ENCODE measurements at regions not wholly inside any gene's neighbourhood (a gene's known extent, or its start where the extent isn't known, plus 50 kb on each side); places are given as distances from the start of the nearest gene placed in this dataset.

DNA sequence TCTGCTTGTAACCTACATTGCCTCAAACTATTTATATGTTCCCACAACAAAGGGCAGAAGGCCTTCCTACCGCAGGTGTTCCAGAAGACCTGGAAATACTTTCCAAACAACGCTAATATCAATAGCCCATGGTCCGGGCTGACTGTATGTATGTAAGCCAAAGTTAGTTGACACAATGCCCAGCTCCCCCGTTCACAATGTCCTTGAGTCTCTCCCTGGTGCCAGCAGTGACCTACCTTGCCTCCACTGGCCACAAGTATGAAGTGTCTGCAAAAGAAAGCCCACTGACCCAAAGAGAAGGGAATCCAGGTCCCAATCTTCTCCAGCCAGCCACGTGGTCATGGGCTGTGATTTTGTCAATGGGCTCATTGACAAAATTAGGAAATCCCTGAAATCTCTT is 118.6 kb downstream of the DLEU7 start:
- WGBS, 2 experiments (ENCODE audit: extremely low coverage in 2 of 2, insufficient read length in 1 of 2) = 50% methylated on average over 1 of the region's 5 CpGs; no CpG with 5 or more reads in 1 of the 2 experiments
- H3K9me1 ChIP-seq (ENCODE audit: insufficient read depth, low read length) = no peaks in the 10 kb centered on the region
- H3K36me3 ChIP-seq (ENCODE audit: control insufficient read depth, insufficient read depth, low read length) = no peaks in the 10 kb centered on the region
- H2BK20ac ChIP-seq (ENCODE audit: low read depth, low read length) = no peak overlapping the region
- no peaks in the 10 kb centered on the region for H3K9me3 ChIP-seq (ENCODE audit: control insufficient read depth, insufficient read depth, low read length)
- H4K8ac ChIP-seq (ENCODE audit: low read depth in 2 of 2, low read length in 2 of 2) = no peak overlapping the region
- no peak overlapping the region for H3K4ac ChIP-seq (ENCODE audit: low read depth, low read length)
- no peak for DNase-seq
- H2BK15ac ChIP-seq (ENCODE audit: low read depth, low read length) = no peak overlapping the region
- H3K4me1 ChIP-seq (ENCODE audit: control insufficient read depth, insufficient read depth, low read length) = no peaks in the 10 kb centered on the region
- H2AFZ ChIP-seq (replicated peaks; ENCODE audit: low read length, poor library complexity) = no peak overlapping the region
- ATAC-seq (ENCODE audit: low read depth) = no peak
- no peak overlapping the region for H4K91ac ChIP-seq (ENCODE audit: insufficient read depth, low read depth, low read length)
- H2BK5ac ChIP-seq (ENCODE audit: low read depth, low read length, poor library complexity, severe bottlenecking) = no peak overlapping the region
- no peaks in the 10 kb centered on the region for H4K20me1 ChIP-seq (ENCODE audit: insufficient read depth, low read length)
- no peak overlapping the region for H4K5ac ChIP-seq (ENCODE audit: low read depth, low read length)
- dilution Hi-C loops (cut with HindIII; ENCODE audit: low sequenced_read_pairs, unreplicated experiment) = no loop called here
- peaks cover 8% of the 10 kb centered on the region for H3K27me3 ChIP-seq (ENCODE audit: control insufficient read depth, insufficient read depth, low read length)
- intact Hi-C loops (cut with micrococcal nuclease) = no loop called here
- H3K9ac ChIP-seq (ENCODE audit: low read depth, low read length) = no peak overlapping the region
- H3K27ac ChIP-seq (ENCODE audit: insufficient read depth, low read length) = no peak overlapping the region
- in situ Hi-C loops (cut with MboI; ENCODE audit: low sequenced_read_pairs) = no loop called here
- no peak overlapping the region for H3K14ac ChIP-seq (replicated peaks; ENCODE audit: low read depth, low read length)
- TF ChIP-seq, protein P1, sequence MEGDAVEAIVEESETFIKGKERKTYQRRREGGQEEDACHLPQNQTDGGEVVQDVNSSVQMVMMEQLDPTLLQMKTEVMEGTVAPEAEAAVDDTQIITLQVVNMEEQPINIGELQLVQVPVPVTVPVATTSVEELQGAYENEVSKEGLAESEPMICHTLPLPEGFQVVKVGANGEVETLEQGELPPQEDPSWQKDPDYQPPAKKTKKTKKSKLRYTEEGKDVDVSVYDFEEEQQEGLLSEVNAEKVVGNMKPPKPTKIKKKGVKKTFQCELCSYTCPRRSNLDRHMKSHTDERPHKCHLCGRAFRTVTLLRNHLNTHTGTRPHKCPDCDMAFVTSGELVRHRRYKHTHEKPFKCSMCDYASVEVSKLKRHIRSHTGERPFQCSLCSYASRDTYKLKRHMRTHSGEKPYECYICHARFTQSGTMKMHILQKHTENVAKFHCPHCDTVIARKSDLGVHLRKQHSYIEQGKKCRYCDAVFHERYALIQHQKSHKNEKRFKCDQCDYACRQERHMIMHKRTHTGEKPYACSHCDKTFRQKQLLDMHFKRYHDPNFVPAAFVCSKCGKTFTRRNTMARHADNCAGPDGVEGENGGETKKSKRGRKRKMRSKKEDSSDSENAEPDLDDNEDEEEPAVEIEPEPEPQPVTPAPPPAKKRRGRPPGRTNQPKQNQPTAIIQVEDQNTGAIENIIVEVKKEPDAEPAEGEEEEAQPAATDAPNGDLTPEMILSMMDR (conservative IDR thresholded peaks at IDR 0.05; ENCODE audit: low read depth, low read length) = no peak
- no peak for TF ChIP-seq CEBPB (IDR thresholded peaks at IDR 0.05; ENCODE audit: low read depth, low read length)
- no peak for TF ChIP-seq NFE2L2 (IDR thresholded peaks at IDR 0.05; ENCODE audit: low read depth, low read length)
- no peak for TF ChIP-seq USF2 (IDR thresholded peaks at IDR 0.05; ENCODE audit: low read depth, low read length)
- no peak for TF ChIP-seq FOS (IDR thresholded peaks at IDR 0.05; ENCODE audit: low read depth, low read length)
- TF ChIP-seq, protein P2, sequence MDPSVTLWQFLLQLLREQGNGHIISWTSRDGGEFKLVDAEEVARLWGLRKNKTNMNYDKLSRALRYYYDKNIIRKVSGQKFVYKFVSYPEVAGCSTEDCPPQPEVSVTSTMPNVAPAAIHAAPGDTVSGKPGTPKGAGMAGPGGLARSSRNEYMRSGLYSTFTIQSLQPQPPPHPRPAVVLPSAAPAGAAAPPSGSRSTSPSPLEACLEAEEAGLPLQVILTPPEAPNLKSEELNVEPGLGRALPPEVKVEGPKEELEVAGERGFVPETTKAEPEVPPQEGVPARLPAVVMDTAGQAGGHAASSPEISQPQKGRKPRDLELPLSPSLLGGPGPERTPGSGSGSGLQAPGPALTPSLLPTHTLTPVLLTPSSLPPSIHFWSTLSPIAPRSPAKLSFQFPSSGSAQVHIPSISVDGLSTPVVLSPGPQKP (IDR thresholded peaks at IDR 0.05; ENCODE audit: borderline replicate concordance, low read depth, low read length) = no peak
- no peak for TF ChIP-seq CHD1 (IDR thresholded peaks at IDR 0.05; ENCODE audit: low read depth, low read length)
- no peak for TF ChIP-seq BHLHE40 (IDR thresholded peaks at IDR 0.05; ENCODE audit: low read depth, low read length)
- no peak for TF ChIP-seq MXI1 (IDR thresholded peaks at IDR 0.05; ENCODE audit: borderline replicate concordance, low read depth, low read length)
- no peak for TF ChIP-seq RCOR1 (IDR thresholded peaks at IDR 0.05; ENCODE audit: insufficient replicate concordance, low read length)
- TF ChIP-seq POLR2A (IDR thresholded peaks at IDR 0.05; ENCODE audit: low read depth, low read length) = no peak
- TF ChIP-seq RAD21 (IDR thresholded peaks at IDR 0.05; ENCODE audit: low read length) = no peak
- no peak for TF ChIP-seq SMC3 (IDR thresholded peaks at IDR 0.05; ENCODE audit: low read depth, low read length)
- TF ChIP-seq MAZ (IDR thresholded peaks at IDR 0.05; ENCODE audit: borderline replicate concordance, low read depth, low read length) = no peak
- TF ChIP-seq MAFK (IDR thresholded peaks at IDR 0.05; ENCODE audit: low read depth, low read length) = no peak
- no peak for TF ChIP-seq RFX5 (IDR thresholded peaks at IDR 0.05; ENCODE audit: low read depth, low read length)
- H3K23ac ChIP-seq (ENCODE audit: low read depth, low read length) = no peak overlapping the region
- no peak overlapping the region for H3K4me2 ChIP-seq (ENCODE audit: low read depth, low read length)
- ChIA-PET CTCF (no interaction called here), POLR2A (ENCODE audit: unreplicated experiment) (no interaction called here)
- BruUV-seq (replicated peaks) = no TSS peak
- no peaks in the 10 kb centered on the region for H3K79me1 ChIP-seq (ENCODE audit: low read depth in 1 of 2, low read length in 2 of 2)
- no peak overlapping the region for H3K18ac ChIP-seq (ENCODE audit: low read depth, low read length)
- H2AK5ac ChIP-seq (ENCODE audit: low read depth, low read length) = no peak overlapping the region
- H3K56ac ChIP-seq (ENCODE audit: extremely low read depth, insufficient read depth, low read length) = no peak overlapping the region
- no peak overlapping the region for H3K4me3 ChIP-seq (ENCODE audit: insufficient read depth, low read depth, low read length)
- no peak overlapping the region for H2AK9ac ChIP-seq (replicated peaks; ENCODE audit: low read depth, low read length, poor library complexity)
- no peak overlapping the region for H2BK120ac ChIP-seq (ENCODE audit: low read depth, low read length)
